ENCODE measurements at regions not wholly inside any gene's neighbourhood (a gene's known extent, or its start where the extent isn't known, plus 50 kb on each side); places are given as distances from the start of the nearest gene placed in this dataset.

DNA sequence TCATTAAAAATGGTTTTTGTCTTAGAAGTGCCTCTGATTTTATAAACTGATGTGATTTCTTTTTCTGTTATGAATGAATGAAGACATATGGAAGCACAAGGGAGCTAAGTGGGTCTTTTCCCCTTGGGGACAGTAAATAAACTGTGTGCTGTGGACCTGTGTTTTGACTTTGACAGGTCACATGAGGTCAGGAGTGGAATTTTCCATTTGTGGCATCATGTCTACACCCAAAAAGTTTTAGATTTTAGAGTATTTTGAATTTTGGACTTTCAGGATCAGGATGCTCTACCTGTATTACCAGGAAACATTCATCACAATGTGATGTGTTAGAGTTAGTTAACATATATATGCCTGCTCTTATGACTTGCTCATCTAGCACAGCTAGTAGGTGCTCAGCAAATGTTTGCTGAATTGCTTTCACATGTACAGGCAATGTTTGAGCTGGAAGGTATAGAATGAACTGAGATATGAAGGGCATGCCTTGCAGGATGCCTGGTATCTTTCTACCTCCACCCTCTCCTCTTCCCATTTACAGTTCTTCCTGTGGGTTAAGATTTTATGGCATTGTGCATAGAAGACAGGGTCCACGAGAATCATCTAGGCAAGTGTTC, 73.2 kb upstream of the NR3C1 start:
- CTCF ChIA-PET: no interaction called here
- no peaks in the 10 kb centered on the region for H3K27me3 ChIP-seq (ENCODE audit: control insufficient read depth, insufficient read depth, low read length)
- H3K36me3 ChIP-seq (ENCODE audit: control insufficient read depth, insufficient read depth, low read length): no peaks in the 10 kb centered on the region
- TF ChIP-seq, protein P1, sequence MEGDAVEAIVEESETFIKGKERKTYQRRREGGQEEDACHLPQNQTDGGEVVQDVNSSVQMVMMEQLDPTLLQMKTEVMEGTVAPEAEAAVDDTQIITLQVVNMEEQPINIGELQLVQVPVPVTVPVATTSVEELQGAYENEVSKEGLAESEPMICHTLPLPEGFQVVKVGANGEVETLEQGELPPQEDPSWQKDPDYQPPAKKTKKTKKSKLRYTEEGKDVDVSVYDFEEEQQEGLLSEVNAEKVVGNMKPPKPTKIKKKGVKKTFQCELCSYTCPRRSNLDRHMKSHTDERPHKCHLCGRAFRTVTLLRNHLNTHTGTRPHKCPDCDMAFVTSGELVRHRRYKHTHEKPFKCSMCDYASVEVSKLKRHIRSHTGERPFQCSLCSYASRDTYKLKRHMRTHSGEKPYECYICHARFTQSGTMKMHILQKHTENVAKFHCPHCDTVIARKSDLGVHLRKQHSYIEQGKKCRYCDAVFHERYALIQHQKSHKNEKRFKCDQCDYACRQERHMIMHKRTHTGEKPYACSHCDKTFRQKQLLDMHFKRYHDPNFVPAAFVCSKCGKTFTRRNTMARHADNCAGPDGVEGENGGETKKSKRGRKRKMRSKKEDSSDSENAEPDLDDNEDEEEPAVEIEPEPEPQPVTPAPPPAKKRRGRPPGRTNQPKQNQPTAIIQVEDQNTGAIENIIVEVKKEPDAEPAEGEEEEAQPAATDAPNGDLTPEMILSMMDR (IDR thresholded peaks at IDR 0.05; ENCODE audit: insufficient read depth, low read depth, low read length): no peak
- no peak overlapping the region for H3K4me3 ChIP-seq (ENCODE audit: low read depth, low read length)
- DNase-seq (ENCODE audit: low read depth): no peak
- POLR2A ChIA-PET: no interaction called here

GRCh38 chr5:143474616-143475015, 71.1 kb upstream of the NR3C1 start:
- TF ChIP-seq, protein P1 (IDR thresholded peaks at IDR 0.05; ENCODE audit: insufficient read depth, low read depth, low read length): no peak
- Histone ChIP-seq H3K27me3 (ENCODE audit: control insufficient read depth, insufficient read depth, low read length) (no peaks in the 10 kb centered on the region), H3K4me3 (ENCODE audit: low read depth, low read length) (no peak overlapping the region), H3K36me3 (ENCODE audit: control insufficient read depth, insufficient read depth, low read length) (no peaks in the 10 kb centered on the region)
- no peak for DNase-seq (ENCODE audit: low read depth)
- CTCF ChIA-PET: no interaction called here
- POLR2A ChIA-PET: no interaction called here

- Histone ChIP-seq H3K4me3 (ENCODE audit: low read depth, low read length) (no peak overlapping the region), H3K27me3 (ENCODE audit: control insufficient read depth, insufficient read depth, low read length) (no peaks in the 10 kb centered on the region), H3K36me3 (ENCODE audit: control insufficient read depth, insufficient read depth, low read length) (no peaks in the 10 kb centered on the region)
- CTCF ChIA-PET: interaction anchor here (0.8 kb wide), 1 partner anchor 9 kb away, joined by 3 read pairs; no protein-coding TSS in a partner anchor
- POLR2A ChIA-PET: no interaction called here
- no peak for DNase-seq (ENCODE audit: low read depth)
- TF ChIP-seq, protein P1 (IDR thresholded peaks at IDR 0.05; ENCODE audit: insufficient read depth, low read depth, low read length): no peak
Measured at GRCh38 chr5:143473481-143473880, 70.0 kb upstream of the NR3C1 start.

- no peak for DNase-seq (ENCODE audit: low read depth)
- ChIA-PET CTCF (no interaction called here), POLR2A (no interaction called here)
Measured at GRCh38 chr5:143472576-143472975, 69.1 kb upstream of the NR3C1 start.

GRCh38 chr5:143471666-143472464, 68.4 kb upstream of the NR3C1 start:
- no peaks in the 10 kb centered on the region for H3K36me3 ChIP-seq (ENCODE audit: control insufficient read depth, insufficient read depth, low read length)
- H3K27me3 ChIP-seq (ENCODE audit: control insufficient read depth, insufficient read depth, low read length): no peaks in the 10 kb centered on the region
- no peak overlapping the region for H3K4me3 ChIP-seq (ENCODE audit: low read depth, low read length)
- ChIA-PET CTCF (interaction anchor here (0.9 to 1.2 kb wide), 2 partner anchors 11 to 12 kb away, joined by 3 read pairs; no protein-coding TSS in a partner anchor), POLR2A (no interaction called here)
- TF ChIP-seq, protein P1 (IDR thresholded peaks at IDR 0.05; ENCODE audit: insufficient read depth, low read depth, low read length): no peak
- no peak for DNase-seq (ENCODE audit: low read depth)

More at GRCh38 chr5:143472576-143472975, 69.1 kb upstream of the NR3C1 start:
- Histone ChIP-seq H3K27me3 (ENCODE audit: control insufficient read depth, insufficient read depth, low read length) (no peaks in the 10 kb centered on the region), H3K4me3 (ENCODE audit: low read depth, low read length) (no peak overlapping the region), H3K36me3 (ENCODE audit: control insufficient read depth, insufficient read depth, low read length) (no peaks in the 10 kb centered on the region)
- TF ChIP-seq, protein P1 (IDR thresholded peaks at IDR 0.05; ENCODE audit: insufficient read depth, low read depth, low read length): no peak

Measured in BJ (cell line).